Activated effector memory CD4-positive, alpha-beta T cell treated with Interleukin-2 at 50 U/mL for 16 hours (primary cell): ENCODE measurements at regions not wholly inside any gene's neighbourhood (a gene's known extent, or its start where the extent isn't known, plus 50 kb on each side); places are given as distances from the start of the nearest gene placed in this dataset.

ENCODE experiments used
- DNase-seq: peaks from one replicate; pipeline ENCODE4 v3.0.0-alpha.2; 2020

DNA sequence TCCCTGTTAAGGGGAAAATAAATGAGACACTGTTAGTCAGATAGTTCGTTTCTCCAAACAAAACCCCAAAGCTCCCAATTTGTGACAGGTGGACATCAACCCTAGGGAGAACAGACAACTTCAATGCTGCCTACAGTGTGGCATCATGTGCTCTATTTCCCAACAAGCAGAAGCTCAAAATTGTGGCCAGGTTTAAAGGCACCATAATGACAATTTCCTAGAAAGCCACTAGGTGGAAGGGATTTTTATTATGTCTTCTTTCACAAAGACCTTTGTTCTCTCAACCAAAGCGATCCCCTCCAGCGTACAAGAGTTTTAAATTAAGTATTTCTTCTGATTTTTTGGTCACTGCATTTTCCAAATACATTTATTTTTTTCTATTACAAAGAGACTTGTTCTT lies 88.0 kb upstream of the MBIP start:
- DNase-seq = no peak

DNA sequence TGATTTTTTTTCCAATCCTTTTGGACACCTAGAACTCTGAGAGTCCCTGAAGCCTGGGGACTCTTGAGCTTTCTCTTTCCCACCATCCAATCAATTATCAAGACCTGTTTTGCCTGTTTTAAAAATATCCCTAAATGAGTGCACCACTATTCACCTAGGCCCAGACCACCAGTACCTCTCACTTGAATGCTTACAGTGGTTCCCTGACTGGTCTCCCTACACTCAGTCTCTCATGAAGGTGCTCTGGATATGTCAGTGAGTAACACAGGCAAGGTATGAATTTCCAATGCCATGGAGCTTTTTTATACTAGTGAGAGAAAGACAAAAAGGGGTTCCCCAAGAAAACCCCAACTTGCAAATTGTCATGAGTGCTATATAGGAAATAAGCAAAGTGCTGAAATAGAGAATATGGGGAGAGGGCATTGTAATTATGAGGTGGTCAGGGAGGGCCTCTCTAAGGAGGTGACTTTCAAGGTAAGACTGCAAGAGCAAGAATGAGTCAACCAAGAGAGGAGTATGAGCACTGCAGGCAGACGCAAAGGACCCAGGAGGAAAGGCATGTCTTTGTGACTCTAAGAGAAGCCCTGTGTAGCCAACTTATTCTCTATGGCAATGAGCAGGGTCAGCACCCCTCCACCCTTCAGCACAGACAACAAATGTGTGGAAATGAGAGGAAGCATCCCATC lies 85.3 kb upstream of the MBIP start:
- DNase-seq = no peak

DNA sequence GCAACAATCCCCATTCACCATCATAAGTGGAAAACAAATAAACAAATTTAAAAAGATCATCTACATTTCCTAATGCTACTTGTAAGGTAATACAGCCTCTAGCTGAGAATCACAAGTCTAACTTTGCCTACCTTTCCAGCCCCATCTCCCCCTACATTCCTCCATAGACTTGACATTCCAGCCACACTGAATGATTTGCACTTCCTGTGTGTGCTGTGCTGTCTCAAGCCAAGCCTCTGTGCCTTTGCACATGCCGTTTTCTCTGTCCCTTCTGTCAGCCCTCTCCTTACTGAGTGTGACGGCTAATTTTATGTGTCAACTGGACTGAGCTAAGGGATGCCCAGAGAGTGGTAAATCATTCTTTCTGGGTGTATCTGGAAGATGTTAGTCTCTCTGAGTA lies 82.4 kb upstream of the MBIP start:
- no peak for DNase-seq

DNA sequence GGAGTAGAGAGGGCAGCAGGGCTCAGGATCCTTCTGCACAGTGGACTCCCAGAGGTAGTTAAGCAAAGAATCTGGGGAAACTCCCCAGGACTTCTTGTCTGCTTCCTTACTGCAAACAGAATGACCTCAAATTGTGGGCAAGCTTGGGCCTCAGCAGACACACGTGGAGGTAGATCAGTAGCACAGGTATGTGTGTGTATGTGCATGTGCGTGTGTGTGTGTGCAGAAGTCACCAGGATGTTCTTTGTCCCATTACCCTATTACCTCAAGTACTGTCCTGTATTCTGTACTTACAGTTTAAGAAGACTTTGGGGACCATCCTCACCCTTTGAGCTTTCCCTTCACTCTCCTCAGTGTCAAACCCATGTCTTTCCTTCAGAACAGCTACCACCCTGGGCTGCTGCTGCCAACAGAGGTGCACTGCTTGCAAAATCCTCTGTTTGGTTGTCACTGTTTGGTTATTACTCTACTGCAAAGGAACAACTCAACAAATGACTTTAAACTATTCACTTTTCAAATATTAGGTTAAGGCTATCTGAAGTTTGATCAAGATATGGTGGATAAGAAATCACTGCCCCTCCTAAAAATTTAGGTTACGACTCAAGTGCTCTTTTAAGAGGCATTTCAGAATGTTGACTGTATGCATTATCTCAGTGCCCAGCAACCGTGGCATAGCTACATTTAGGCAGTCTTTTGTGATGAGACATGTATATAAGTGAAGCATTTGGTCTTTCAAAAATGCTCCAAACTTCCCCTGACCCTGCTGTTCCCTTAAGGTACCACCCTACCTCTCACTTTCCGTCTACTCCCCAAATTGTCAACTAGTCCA lies 78.2 kb upstream of the MBIP start:
- no peak for DNase-seq

DNA sequence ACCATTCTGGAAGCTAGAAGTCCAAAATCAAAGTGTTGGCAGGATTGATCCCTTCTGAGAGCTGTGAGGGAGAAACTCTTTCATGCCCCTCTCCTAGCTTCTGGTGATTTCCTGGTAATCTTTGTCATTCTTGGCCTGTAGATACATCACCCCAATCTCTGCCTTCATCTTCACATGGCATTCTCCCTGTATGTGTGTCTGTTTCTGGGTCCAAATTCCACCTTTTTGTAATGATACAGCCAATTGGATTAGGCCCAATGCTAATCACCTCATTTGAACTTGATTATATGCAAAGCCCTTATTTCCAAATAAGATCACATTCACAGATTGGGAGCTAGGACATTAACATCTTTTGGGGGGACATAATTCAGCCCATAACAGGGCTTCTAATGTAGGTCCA lies 76.9 kb upstream of the MBIP start:
- no peak for DNase-seq

DNA sequence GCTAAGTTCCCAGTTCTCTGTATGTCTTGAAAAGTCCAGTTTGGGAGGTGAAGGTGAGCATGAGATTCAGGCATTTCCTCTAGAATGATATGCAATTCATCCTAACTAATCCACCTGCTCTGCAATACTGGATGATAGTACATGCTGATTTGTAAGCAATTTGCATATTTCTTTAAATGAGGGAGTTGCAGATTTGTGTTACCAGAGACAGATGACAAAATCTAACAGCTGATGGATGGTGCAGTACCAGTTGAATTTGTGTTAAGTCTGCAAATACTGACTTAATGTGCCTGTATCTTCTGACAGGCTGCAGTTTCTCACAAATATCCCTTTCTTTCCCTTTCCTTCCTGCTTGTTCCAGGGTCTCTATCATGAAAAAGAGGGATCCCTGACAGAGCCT lies 76.4 kb upstream of the MBIP start:
- DNase-seq = no peak

DNA sequence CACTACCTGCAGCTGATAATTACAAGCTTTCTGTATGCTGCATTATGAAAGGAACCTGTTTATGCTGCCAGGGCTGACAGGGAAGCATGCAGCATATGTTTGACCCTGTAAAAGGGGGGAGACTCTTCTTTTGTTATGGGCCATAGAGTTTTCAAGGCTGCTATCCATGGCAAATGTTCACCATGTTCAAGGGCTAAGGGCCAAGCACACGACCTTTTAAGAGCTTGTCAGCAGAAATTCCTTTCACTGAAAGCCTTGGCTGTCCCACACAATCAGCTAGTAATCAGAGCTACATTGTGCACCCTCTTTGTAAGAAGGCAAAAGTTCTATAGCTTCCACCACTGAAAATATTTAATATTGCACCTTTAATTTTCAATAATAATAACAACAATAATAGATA lies 74.2 kb upstream of the MBIP start:
- DNase-seq = no peak

DNA sequence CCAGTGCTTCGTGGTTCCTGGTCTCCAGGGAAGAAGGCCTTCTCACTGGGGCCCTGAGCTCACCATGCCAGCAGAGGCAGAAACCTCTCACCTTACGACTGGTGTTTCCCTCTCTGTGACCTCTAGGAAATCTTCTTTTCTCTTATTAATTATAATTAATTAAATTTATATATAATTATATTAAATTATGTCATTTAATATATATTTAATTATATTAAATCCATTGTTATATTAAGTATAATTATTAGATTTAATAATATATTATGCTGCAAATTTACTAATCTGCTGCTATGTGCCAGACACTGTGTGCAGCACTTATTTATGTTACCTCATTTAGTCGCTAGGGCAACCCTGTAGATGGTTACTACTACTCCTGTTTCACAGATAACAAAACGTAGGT lies 70.3 kb upstream of the MBIP start:
- no peak for DNase-seq

DNA sequence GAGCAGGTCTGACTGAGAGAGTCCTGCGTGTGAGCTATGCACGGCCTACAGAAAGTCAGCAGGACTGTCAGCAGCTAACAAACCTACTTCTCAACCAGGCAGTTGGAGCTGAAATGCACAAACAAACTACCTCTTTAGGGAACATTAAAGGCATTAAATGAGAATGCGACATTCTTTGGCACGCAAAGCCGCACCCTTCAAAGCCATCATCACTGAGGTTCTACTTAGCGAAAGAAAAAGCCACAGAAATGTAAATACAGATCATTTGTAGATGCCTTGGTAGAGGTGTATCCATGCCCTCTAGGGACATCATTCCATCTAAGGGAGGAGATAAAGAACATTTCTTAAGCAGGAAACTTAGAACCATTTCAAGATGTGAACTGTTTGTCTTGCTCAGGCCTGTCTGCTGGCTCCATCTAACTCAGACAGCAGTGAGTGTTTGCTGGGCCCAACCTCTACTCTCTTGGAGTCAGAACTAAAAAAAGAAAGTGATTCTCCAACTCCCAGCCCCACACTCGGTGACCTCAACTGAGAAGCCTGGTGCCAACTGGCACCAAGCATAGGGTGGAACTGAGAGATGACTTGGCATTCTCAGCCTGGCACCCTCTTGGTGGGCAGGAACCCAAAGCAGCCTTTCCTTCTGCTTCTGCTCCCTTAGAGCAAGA lies 63.5 kb upstream of the MBIP start:
- no peak for DNase-seq

DNA sequence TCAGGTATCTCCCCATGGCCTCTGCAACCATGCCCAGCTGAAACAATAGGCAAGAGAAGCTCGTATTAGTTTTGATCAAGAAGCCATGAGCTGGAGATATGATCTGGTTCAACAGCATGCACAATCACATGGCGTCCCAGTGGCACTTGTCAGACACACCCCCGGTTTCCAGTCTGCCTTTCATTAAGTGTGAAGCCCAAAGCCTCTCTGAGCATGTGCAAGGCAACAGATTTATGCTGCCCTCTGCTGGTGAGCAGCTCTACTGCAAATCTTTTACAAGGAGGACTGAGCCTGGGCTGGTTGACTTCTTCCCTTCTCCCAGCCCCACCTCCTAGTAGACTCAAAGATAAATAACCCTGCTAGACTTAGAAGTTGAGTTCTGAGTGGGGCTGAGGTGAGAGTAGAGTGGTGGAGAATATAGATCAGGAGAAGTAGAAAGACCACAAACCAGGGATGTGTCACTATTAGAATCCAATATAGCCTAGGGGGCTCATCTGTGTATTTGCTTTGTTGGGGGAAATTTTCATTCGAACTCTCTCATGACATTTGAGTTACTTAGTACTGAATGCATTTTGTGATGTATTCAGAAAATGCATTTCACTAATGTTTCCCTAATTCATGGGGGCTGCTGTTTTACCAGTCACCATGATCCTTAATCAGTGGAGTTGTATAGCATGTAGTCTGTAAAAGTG lies 53.7 kb upstream of the MBIP start:
- peak; percentile 42 for DNase-seq
